H1 (cell line): ENCODE measurements at regions not wholly inside any gene's neighbourhood (a gene's known extent, or its start where the extent isn't known, plus 50 kb on each side); places are given as distances from the start of the nearest gene placed in this dataset.

Experiments used
- CTCF ChIA-PET: fragments of 300-600 bp; sonication (Branson Sonifier 250); formaldehyde crosslinking; loops from one replicate; lab custom pipeline; 2021; ENCODE audit not compliant: partially characterized antibody; lab: Charles Lee
- POLR2A ChIA-PET: fragments of 300-600 bp; sonication (Branson Sonifier 250); formaldehyde crosslinking; loops from one replicate; lab custom pipeline; 2021; ENCODE audit warnings: inconsistent platforms; ENCODE audit not compliant: partially characterized antibody; lab: Charles Lee
- DNase-seq, 2 experiments: peaks; one replicate each; pipeline versions ENCODE4 v3.0.0 to v3.0.0-alpha.2; 2010 to 2022; ENCODE audit warnings: low spot score in 2 of 2, low read depth in 1 of 2, mixed read lengths in 1 of 2
- FAIRE-seq: peaks from 2 replicates; lab custom pipeline; 2011; peaks lifted over from hg19 to GRCh38; lab: Jason Lieb, UNC
- H2AFZ ChIP-seq: 2 replicates; pipeline ENCODE4 v1.8.1; 2012; ENCODE audit warnings: low read length, inconsistent platforms
- H2AK5ac ChIP-seq: 2 replicates; pipeline ENCODE4 v1.6.1; 2013; ENCODE audit warnings: low read depth, low read length
- H2BK120ac ChIP-seq: replicated peaks from 2 replicates; pipeline ENCODE3; 2013; ENCODE audit warnings: low read depth, low read length, inconsistent platforms
- H2BK12ac ChIP-seq: 2 replicates; pipeline ENCODE4 v1.6.1; 2013; ENCODE audit warnings: low read depth, low read length
- H2BK15ac ChIP-seq: 2 replicates; pipeline ENCODE4 v1.6.1; 2013; ENCODE audit warnings: low read length
- H2BK20ac ChIP-seq: 2 replicates; pipeline ENCODE4 v1.6.1; 2013; ENCODE audit warnings: low read length
- H2BK5ac ChIP-seq: 2 replicates; pipeline ENCODE4 v1.6.1; 2013; ENCODE audit warnings: low read depth, low read length
- H3K14ac ChIP-seq: 2 replicates; pipeline ENCODE4 v1.6.1; 2013; ENCODE audit warnings: inconsistent platforms; ENCODE audit not compliant: insufficient read length
- H3K18ac ChIP-seq: 2 replicates; pipeline ENCODE4 v1.6.1; 2013; ENCODE audit warnings: low read length; ENCODE audit errors: extremely low read depth
- H3K23ac ChIP-seq: 2 replicates; pipeline ENCODE4 v1.6.1; 2013; ENCODE audit warnings: inconsistent platforms; ENCODE audit not compliant: insufficient read length
- H3K23me2 ChIP-seq: 2 replicates; pipeline ENCODE4 v1.6.1; 2013; ENCODE audit warnings: low read depth, low read length
- H3K27ac ChIP-seq: 2 replicates; pipeline ENCODE4 v1.6.1; 2011; ENCODE audit warnings: low read depth, low read length, inconsistent platforms
- H3K27me3 ChIP-seq, 4 experiments: replicated peaks in 1 of 4; 1 replicate in 1 of 4; 2 replicates in 3 of 4; pipeline versions ENCODE4 v1.6.1 to v1.8.1; 2011 to 2013; ENCODE audit warnings: low read length in 3 of 4, mild to moderate bottlenecking in 3 of 4, inconsistent platforms in 2 of 4, mixed read lengths in 2 of 4, moderate library complexity in 1 of 4; ENCODE audit not compliant: control insufficient read depth in 3 of 4, insufficient read depth in 3 of 4; ENCODE audit errors: extremely low read depth in 1 of 4
- H3K36me3 ChIP-seq, 4 experiments: 2 replicates each; pipeline versions ENCODE4 v1.6.1 to v1.8.1; 2011 to 2013; ENCODE audit warnings: mild to moderate bottlenecking in 4 of 4, low read length in 3 of 4, moderate library complexity in 2 of 4, control low read depth in 1 of 4, inconsistent platforms in 1 of 4; ENCODE audit not compliant: insufficient read depth in 4 of 4, control insufficient read depth in 2 of 4
- H3K4ac ChIP-seq: replicated peaks from 2 replicates; pipeline ENCODE3; 2013; ENCODE audit warnings: low read length, low read depth, mixed read lengths, inconsistent platforms; ENCODE audit not compliant: insufficient read length
- H3K4me1 ChIP-seq, 4 experiments: replicated peaks in 1 of 4; 1 replicate in 1 of 4; 2 replicates in 3 of 4; pipeline versions ENCODE4 v1.6.1 to v1.8.1; 2011 to 2013; ENCODE audit warnings: low read length in 3 of 4, inconsistent platforms in 2 of 4, mixed read lengths in 1 of 4; ENCODE audit not compliant: insufficient read depth in 4 of 4, control insufficient read depth in 3 of 4
- H3K4me2 ChIP-seq, 2 experiments: 2 replicates each; pipeline versions ENCODE4 v1.6.1 to v1.8.1; 2011 to 2013; ENCODE audit warnings: low read depth in 2 of 2, low read length in 2 of 2, control low read depth in 1 of 2, inconsistent platforms in 1 of 2, mild to moderate bottlenecking in 1 of 2; ENCODE audit not compliant: insufficient read depth in 1 of 2
- H3K4me3 ChIP-seq, 4 experiments: fragments of 200-600, 300-600 bp in 1 of 4; sonication (generic), shearing (Covaris generic), sonication (Bioruptor Twin) in 1 of 4; 2 replicates each; pipeline versions ENCODE4 v1.5.1 to v1.8.1; 2011 to 2016; ENCODE audit warnings: low read length in 4 of 4, low read depth in 3 of 4, control low read depth in 2 of 4, inconsistent platforms in 2 of 4, mild to moderate bottlenecking in 2 of 4, mixed read lengths in 1 of 4, moderate library complexity in 1 of 4; ENCODE audit not compliant: insufficient read depth in 2 of 4; ENCODE audit errors: extremely low read depth in 1 of 4
- H3K56ac ChIP-seq: replicated peaks from 2 replicates; pipeline ENCODE3; 2013; ENCODE audit warnings: low read depth, mild to moderate bottlenecking, mixed read lengths, low read length, inconsistent platforms; ENCODE audit not compliant: insufficient read length
- H3K79me1 ChIP-seq: 2 replicates; pipeline ENCODE4 v1.6.1; 2013; ENCODE audit warnings: low read depth, low read length, control low read depth
- H3K79me2 ChIP-seq, 2 experiments: 2 replicates each; pipeline versions ENCODE4 v1.6.1 to v1.8.1; 2012 to 2013; ENCODE audit warnings: low read length in 2 of 2, mild to moderate bottlenecking in 2 of 2, inconsistent platforms in 1 of 2; ENCODE audit not compliant: insufficient read depth in 2 of 2, control insufficient read depth in 1 of 2
- H3K9ac ChIP-seq, 4 experiments: replicated peaks in 1 of 4; 1 replicate in 1 of 4; 2 replicates in 3 of 4; pipeline versions ENCODE4 v1.6.1 to v1.8.1; 2011 to 2013; ENCODE audit warnings: low read depth in 3 of 4, low read length in 3 of 4, control low read depth in 2 of 4, mild to moderate bottlenecking in 2 of 4, moderate library complexity in 2 of 4, inconsistent platforms in 1 of 4; ENCODE audit errors: extremely low read depth in 1 of 4
- H3K9me3 ChIP-seq, 2 experiments: 2 replicates each; pipeline versions ENCODE4 v1.6.1 to v1.8.1; 2012 to 2013; ENCODE audit warnings: mild to moderate bottlenecking in 2 of 2, moderate library complexity in 2 of 2, control low read depth in 1 of 2, inconsistent platforms in 1 of 2, low read depth in 1 of 2, low read length in 1 of 2, mixed read lengths in 1 of 2; ENCODE audit not compliant: insufficient read depth in 2 of 2
- H4K20me1 ChIP-seq, 2 experiments: replicated peaks in 1 of 2; 2 replicates each; pipeline versions ENCODE3 to v1.8.1; 2011 to 2013; ENCODE audit warnings: inconsistent platforms in 2 of 2, low read length in 2 of 2, mild to moderate bottlenecking in 1 of 2; ENCODE audit not compliant: insufficient read depth in 2 of 2, control insufficient read depth in 1 of 2
- H4K5ac ChIP-seq: 2 replicates; pipeline ENCODE4 v1.6.1; 2013; ENCODE audit warnings: low read length, low read depth, mixed read lengths, inconsistent platforms; ENCODE audit not compliant: insufficient read length
- H4K8ac ChIP-seq: 2 replicates; pipeline ENCODE4 v1.8.0; 2013; ENCODE audit warnings: mild to moderate bottlenecking, moderate library complexity, low read length, inconsistent platforms; ENCODE audit not compliant: insufficient read depth; ENCODE audit errors: extremely low read depth
- H4K91ac ChIP-seq: replicated peaks from 2 replicates; pipeline ENCODE3; 2013; ENCODE audit warnings: low read length, mixed read lengths, inconsistent platforms; ENCODE audit not compliant: insufficient read length
- BACH1 ChIP-seq: IDR thresholded peaks from 2 replicates; pipeline ENCODE4 v1.6.1; 2012; ENCODE audit warnings: low read length, improper control_type of control experiment
- CBX8 ChIP-seq: fragments of 300-800, 300-1000 bp; sonication (generic); IDR thresholded peaks from 2 replicates; pipeline ENCODE4 v1.7.1; 2016; ENCODE audit warnings: low read depth, low read length, borderline replicate concordance
- CHD2 ChIP-seq: IDR thresholded peaks from 2 replicates; pipeline ENCODE4 v1.6.1; 2012; ENCODE audit warnings: low read length, improper control_type of control experiment
- GTF2F1 ChIP-seq: IDR thresholded peaks from 2 replicates; pipeline ENCODE4 v1.6.1; 2012; ENCODE audit warnings: low read depth, low read length, improper control_type of control experiment, borderline replicate concordance
- RXRA ChIP-seq: IDR thresholded peaks from 2 replicates; pipeline ENCODE4 v1.6.1; 2011; ENCODE audit warnings: low read depth, mild to moderate bottlenecking, low read length, moderate library complexity; ENCODE audit not compliant: insufficient read depth
- SAP30 ChIP-seq: fragments of 300-600 bp; sonication (generic); IDR thresholded peaks from 2 replicates; pipeline ENCODE4 v1.7.1; 2012; ENCODE audit warnings: low read length, moderate library complexity, mild to moderate bottlenecking, inconsistent platforms; ENCODE audit not compliant: insufficient read depth, insufficient replicate concordance
- SP2 ChIP-seq: IDR thresholded peaks from 2 replicates; pipeline ENCODE4 v1.6.1; 2012; ENCODE audit warnings: mild to moderate bottlenecking, low read length, inconsistent platforms
- TEAD4 ChIP-seq: IDR thresholded peaks from 2 replicates; pipeline ENCODE4 v1.6.1; 2012; ENCODE audit warnings: low read depth, low read length, inconsistent platforms, mixed read lengths
- WGBS, 2 experiments: shearing (Covaris generic) in 1 of 2; methylation state at CpG; one replicate each; pipeline versions ENCODE4 v1.1.6 to v1.1.7; 2013 to 2015; ENCODE audit warnings: low lambda C conversion rate in 2 of 2, mixed read lengths in 2 of 2, inconsistent platforms in 1 of 2, low coverage in 1 of 2, missing lambda C conversion rate in 1 of 2; ENCODE audit not compliant: insufficient replicate concordance in 2 of 2, insufficient coverage in 1 of 2, insufficient read length in 1 of 2; ENCODE audit errors: extremely low coverage in 1 of 2, missing lambda C conversion rate in 1 of 2; 5-methylcytosine and 5-hydroxymethylcytosine counted together
- TF ChIP-seq, protein P1 (sequence below): IDR thresholded peaks from 2 replicates; pipeline ENCODE4 v1.6.1; 2012; ENCODE audit warnings: inconsistent platforms
- TF ChIP-seq, protein P2 (sequence below): IDR thresholded peaks from 2 replicates; pipeline ENCODE4 v1.6.1; 2012; ENCODE audit warnings: low read length, inconsistent platforms
- TF ChIP-seq, protein P3 (sequence below): IDR thresholded peaks from 2 replicates; pipeline ENCODE4 v1.6.1; 2011; ENCODE audit warnings: low read length, improper control_type of control experiment

DNA sequence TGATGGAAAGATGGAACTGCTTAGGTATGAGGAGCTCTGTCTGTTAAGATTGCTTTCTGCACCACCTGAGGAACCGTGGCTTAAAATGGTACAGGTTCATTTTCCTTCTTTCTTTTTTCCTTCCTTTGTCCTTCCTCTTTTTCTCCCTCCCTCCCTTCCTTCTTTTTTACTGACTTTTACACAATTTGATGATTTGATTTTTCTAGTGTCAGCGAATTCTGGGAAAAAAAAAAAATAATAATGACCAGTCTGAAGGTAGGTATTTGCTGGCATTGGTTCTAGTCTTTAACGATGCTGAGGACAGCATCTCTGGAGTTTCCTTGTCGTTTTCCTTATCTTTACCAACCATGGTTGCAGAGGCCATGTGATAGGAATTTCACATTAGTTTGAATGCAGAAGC, 613.5 kb downstream of the EDEM1 start:
- Histone ChIP-seq H4K8ac (no peak overlapping the region), H2BK120ac (no peak overlapping the region), H2AK5ac (no peak overlapping the region), H3K9ac (no peak overlapping the region), H4K5ac (no peak overlapping the region), H3K9me3 (no peaks in the 10 kb centered on the region), H2BK15ac (no peak overlapping the region), H3K23ac (no peak overlapping the region), H3K14ac (no peak overlapping the region), H3K18ac (no peak overlapping the region), H3K36me3 (no peaks in the 10 kb centered on the region), H3K4me2 (no peak overlapping the region), H3K4ac (no peak overlapping the region), H3K27me3 (no peaks in the 10 kb centered on the region), H3K4me1 (no peaks in the 10 kb centered on the region), H3K4me3 (no peak overlapping the region), H3K27ac (no peak overlapping the region), H3K79me2 (no peaks in the 10 kb centered on the region), H2BK12ac (no peak overlapping the region), H2AFZ (no peak overlapping the region), H3K79me1 (no peaks in the 10 kb centered on the region), H4K20me1 (no peaks in the 10 kb centered on the region), H3K56ac (no peak overlapping the region), H2BK5ac (no peak overlapping the region), H4K91ac (no peak overlapping the region), H2BK20ac (no peak overlapping the region), H3K23me2 (no peaks in the 10 kb centered on the region)
- FAIRE-seq = no peak
- WGBS, 2 experiments = 86% methylated on average over 4 of the region's 4 CpGs; no CpG with 5 or more reads in 1 of the 2 experiments
- no peak for DNase-seq
- POLR2A ChIA-PET = no interaction called here
- CTCF ChIA-PET = no interaction called here
- TF ChIP-seq, protein P1, sequence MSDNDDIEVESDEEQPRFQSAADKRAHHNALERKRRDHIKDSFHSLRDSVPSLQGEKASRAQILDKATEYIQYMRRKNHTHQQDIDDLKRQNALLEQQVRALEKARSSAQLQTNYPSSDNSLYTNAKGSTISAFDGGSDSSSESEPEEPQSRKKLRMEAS = no peak
- TF ChIP-seq GTF2F1 (no peak), CBX8 (no peak), BACH1 (no peak), TEAD4 (no peak), SP2 (no peak), CHD2 (no peak), RXRA (no peak), SAP30 (no peak)
- TF ChIP-seq, protein P2, sequence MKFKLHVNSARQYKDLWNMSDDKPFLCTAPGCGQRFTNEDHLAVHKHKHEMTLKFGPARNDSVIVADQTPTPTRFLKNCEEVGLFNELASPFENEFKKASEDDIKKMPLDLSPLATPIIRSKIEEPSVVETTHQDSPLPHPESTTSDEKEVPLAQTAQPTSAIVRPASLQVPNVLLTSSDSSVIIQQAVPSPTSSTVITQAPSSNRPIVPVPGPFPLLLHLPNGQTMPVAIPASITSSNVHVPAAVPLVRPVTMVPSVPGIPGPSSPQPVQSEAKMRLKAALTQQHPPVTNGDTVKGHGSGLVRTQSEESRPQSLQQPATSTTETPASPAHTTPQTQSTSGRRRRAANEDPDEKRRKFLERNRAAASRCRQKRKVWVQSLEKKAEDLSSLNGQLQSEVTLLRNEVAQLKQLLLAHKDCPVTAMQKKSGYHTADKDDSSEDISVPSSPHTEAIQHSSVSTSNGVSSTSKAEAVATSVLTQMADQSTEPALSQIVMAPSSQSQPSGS = no peak
- TF ChIP-seq, protein P3, sequence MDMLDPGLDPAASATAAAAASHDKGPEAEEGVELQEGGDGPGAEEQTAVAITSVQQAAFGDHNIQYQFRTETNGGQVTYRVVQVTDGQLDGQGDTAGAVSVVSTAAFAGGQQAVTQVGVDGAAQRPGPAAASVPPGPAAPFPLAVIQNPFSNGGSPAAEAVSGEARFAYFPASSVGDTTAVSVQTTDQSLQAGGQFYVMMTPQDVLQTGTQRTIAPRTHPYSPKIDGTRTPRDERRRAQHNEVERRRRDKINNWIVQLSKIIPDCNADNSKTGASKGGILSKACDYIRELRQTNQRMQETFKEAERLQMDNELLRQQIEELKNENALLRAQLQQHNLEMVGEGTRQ = no peak
